Stimulated activated CD8-positive, alpha-beta memory T cell treated with anti-CD3 and anti-CD28 coated beads, Interleukin-7, amount 100 ng/mL, for 24 hours (primary cell): ENCODE measurements at regions not wholly inside any gene's neighbourhood (a gene's known extent, or its start where the extent isn't known, plus 50 kb on each side); places are given as distances from the start of the nearest gene placed in this dataset.

ENCODE experiments used
- DNase-seq: peaks from one replicate; pipeline ENCODE4 v3.0.0-alpha.2; 2020; ENCODE audit warnings: low read depth

DNA sequence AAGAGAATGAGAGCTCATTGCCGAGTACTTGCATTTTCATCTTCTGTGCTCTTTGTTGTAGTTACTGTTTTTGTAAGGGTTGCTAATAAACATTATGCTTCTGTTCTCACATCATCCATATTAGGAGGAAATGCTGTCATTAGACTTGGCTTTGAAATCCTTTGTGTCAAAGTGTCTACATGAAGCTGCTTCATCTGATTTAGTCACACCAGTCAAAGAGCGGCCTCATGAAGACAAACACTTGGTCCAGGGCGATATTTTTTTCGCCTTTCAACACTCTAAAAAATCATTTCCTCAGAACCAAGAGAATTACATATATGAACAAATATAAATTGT, 105.0 kb downstream of the SPRY2 start:
- no peak for DNase-seq

DNA sequence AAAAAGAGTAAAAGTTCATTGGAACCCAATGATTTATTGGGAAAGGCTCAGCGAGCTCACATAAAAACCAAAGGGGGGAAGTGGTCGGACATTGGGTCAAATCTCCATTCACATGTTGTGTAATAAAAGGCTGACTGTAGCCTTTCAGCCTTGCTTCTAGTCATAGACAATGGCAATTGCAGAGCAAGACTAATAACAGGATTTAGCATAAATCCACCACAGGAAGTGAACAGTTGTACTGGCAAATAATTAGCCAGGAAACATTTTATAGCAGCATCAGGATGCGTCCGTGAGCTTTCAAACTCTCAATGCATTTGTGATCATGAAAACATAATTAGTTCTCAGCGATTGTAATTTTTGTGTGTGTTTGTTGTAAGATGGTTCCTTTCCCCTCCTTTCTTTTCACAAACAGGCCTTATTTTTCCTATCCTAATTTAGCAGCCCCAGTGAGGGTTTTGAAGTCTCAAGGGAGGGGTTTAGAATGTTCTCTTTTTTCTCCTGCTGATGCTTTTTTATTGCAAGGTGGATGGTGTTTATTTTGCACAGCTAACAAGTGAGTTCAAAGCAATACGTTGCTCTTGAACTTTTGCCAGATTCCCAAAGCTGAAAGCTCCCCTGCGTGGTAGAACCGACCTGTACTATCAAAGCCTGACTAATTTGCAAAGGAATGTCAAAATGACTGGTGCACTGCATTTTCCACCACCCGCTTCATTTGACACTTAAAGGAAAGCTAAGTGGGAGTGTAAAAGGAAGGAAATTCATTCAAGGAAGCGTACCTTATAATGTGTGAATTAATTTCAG, 105.6 kb downstream of the SPRY2 start:
- DNase-seq = no peak

DNA sequence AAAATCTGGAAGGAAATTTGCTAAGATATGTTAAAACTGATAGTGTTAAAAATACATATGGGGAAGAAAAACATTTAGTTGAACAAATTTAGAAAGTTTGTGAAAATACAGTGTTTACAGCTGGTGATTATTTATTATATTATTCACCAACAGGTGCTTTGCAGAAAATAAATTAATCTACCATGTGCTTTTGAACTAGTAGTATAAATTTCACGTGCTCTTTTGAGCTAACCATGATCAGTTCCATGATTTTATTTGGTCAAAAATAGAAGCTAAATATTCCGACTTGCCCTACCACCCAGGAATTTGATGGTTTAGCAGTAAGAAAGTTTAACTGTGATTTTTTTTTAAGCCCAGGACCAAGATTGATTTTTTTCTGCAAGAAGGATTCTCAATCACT, 113.3 kb downstream of the SPRY2 start:
- DNase-seq = no peak

DNA sequence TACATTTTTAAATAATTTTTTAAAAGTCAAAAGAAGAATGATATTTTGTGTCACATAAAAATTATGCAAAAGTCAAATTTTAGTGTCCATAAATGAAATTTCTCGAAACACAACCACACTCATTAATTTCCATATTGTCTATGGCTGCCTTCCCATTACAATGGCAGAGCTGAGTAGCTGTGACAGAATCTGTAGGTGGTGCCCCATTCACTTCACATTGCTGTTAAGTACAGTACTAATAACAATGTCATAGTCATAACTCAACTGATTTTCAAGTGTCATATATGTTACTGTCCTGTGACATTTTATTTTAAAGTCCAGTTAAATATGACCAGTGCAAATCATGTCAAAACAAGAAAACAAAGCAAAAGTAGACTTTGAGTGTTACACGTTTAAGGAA, 114.3 kb downstream of the SPRY2 start:
- no peak for DNase-seq

DNA sequence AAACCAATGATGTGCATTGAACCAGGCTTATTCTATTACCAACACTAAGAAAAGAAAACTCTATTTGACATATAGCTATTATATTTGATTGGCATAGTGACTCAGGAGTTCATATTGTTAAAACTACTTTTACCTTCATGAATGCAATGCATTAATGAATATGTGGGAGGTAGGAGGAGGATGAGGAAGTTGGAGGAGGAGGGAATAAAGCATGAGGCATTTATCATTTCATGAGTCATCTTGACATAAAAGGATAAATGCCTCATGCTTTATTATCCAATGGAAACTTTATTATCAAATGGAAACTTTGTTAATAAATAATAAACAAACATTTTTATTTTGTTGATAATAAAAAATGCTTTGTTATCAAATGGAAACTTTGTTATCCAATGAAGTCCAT, 116.5 kb downstream of the SPRY2 start:
- no peak for DNase-seq

DNA sequence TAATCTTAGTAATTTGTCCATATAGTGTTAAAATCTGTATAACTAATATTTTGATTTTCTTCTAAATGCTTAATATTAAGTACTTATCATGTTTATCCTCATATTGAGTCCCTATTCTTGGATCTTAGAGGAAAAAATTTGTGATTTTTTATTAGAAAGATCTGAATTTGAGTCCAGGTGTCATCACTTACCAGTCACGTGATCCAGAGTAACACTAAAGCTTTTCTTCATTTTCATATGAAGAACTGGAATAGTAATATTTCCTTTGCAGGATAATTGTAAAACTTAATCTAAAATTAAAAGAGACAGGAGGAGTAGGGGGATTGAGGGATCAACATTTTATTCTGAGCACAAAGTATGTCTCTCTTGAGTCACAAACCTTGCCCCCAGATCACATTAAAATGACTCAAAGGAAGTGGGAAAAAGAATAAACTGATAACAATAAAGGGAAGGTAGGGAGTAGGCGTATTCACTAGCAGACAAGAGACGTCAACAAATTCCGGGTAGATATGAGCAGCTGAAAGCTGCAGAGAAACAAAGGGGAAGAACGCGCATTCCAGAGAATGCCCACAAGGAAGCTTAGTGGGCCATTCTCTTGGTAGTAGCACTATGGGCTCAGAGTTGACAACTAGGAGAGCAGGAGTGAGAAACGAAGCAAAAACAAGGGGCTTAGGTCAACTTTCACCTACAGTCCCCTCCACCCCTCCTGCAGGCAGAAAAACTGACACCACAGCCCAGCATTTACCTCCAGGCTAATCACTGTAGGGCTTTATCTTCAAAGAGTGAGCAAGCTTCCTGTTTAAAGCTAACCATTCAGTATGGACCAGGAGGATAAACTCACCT, 123.1 kb downstream of the SPRY2 start:
- DNase-seq = no peak

DNA sequence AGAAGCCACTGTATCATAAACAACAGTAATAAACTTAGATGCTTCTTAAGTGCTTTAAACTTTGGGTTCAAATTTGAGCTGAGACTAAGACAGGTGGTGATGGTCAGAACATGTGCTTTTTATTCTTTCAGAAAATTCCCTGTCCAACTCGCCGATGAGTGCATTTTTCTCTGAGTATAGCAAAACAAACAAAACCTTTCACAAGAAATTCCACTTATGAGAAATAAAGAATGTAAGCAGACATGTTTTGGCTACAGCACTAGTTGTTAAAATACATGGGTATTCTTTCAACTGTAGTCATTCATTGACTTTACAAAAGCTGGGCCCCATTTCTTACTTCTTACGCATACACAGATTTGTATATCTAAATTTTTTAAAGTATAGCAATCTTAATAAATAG, 125.6 kb downstream of the SPRY2 start:
- no peak for DNase-seq

DNA sequence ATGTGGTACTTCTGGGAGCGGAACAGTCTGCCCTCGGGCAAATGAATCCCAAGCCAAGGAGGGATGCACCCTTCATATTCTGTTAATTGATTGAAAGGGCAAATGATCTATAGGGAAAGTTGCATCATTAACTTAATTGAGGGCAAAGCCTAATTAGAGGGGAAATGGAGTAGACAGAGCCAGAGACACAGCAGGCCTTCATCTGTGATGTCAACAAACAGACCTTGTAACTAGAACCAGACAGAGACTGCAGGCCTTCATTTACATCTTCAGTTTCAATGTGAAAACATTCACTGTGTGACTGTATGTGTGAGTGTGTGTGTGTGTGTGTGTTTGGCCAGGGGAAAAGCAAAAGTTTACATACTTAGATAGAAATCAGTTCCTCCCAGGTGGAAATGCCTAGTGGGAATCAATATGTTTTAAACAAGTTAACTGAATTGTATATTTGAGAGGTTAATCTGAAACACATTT, 126.4 kb downstream of the SPRY2 start:
- no peak for DNase-seq

DNA sequence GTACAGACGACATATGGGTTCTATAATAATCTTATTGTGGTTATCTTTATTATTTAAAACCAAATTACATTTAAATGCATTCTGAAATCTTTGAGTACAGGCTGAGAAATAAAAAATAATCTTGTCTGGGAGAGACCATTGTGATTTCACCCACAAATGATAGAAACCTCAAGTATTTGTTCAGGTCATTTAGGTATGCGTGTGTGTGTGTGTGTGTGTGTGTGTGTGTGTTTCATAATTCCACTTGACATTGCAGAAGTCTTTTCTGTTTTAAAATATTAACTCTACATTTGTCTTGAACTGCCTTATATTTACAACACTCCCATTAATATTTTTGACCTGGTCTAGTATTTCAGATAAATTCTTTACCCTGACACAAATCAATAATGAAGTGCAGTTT, 126.9 kb downstream of the SPRY2 start:
- DNase-seq = no peak

DNA sequence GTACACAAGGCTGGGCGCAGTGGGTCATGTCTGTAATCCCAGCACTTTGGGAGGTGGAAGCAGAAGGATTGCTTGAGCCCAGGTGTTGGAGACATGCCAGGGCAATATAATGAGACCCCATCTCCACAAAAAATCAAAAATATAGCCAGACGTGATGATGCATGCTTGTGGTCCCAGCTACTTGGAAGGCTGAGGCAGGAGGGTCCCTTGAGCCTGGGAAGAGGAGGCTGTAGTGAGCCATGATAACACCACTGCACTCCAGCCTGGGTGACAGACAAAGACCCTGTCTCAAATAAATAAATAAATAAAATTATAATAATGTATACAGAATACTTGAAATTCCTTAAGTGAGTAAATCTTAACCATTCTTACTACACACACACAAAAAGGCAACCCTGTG, 127.7 kb downstream of the SPRY2 start:
- DNase-seq = no peak

DNA sequence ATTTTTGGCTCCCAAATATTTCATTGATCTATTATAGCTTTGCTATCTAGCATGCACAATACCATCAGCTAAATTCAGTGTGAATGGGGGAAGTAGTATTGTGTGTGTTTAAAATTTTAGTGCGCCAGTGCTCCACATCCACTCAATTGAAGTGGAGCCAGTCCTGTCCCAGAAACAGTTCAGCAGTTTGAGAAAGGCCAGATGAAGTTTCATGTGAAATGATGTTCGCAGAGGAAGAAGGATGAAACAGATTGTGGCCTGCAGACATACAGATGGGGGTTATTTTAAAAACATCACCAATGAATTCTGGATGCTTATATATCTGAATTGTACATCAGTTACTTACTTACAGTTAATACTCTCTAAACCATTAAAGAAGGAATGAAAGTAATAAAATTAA, 129.4 kb downstream of the SPRY2 start:
- DNase-seq = no peak

DNA sequence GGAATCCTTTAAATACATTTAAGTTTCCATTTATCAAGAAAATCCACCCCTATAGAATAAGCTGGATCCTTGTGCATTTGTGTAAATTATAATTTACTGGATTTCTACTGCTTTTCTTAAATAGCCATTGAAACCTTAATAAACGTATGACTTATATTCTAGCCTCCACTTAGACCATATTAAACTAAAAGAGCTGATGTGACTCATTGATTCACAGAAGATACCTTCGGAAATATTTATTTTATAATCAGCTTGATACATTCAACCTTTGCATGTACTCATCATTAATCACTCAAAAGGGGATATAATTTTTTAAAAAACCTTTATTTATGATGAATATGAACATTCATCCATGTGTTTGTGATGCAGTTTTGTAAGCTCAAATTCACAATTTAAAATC, 136.3 kb downstream of the SPRY2 start:
- DNase-seq = no peak

DNA sequence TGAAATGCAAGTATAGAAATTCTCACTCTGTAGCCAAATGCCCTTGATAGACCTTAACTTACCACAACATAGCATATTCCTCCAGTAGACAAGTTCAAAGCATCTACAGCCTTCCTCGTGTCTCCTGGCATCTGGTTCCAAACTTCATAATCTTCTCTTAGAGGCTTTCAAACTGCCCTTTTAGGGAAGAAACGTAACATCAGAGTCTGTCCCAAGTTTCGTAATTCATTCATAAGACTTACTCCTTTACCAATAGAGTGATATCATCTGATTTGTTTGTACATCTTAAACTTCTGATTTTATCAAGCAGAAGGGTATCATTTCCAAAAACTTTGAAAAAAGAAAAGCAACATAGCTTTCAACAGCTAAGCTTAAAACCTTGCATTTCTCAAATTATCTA, 137.4 kb downstream of the SPRY2 start:
- no peak for DNase-seq

DNA sequence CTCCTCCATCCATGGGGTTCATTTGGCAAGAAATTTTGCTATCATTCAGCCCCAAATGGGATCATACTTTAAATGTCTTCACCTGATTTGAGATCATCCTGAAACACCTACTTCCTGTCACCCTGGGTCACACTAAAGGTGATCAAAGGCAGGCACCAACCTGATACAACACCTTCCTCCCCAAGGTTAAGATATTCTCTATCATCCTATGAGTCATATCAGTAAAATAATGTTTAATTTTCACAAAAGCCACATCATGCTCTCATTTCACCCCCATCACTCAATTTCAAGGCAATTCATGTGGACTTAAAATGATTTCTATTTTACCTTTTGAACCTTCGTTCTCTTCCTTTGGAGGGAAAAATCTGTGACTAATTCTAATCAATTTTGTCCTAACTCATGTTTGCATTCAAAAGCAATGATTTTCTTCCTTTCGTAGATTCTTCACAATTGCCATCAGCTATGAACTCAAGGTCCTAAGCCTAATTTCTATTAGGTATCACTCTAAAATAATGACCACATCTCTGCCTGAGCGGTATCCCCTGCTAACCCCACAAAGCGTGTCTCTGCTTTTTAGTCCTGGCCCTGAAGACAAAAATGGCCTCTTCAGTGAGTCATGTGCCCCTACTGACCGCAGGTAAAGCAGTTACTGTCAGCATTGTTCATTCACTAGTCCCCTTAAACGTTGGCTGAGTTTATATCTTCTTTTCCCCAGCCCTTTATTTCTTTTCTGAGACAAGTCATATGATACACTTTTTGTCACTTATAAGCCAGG, 139.0 kb downstream of the SPRY2 start:
- DNase-seq = no peak

DNA sequence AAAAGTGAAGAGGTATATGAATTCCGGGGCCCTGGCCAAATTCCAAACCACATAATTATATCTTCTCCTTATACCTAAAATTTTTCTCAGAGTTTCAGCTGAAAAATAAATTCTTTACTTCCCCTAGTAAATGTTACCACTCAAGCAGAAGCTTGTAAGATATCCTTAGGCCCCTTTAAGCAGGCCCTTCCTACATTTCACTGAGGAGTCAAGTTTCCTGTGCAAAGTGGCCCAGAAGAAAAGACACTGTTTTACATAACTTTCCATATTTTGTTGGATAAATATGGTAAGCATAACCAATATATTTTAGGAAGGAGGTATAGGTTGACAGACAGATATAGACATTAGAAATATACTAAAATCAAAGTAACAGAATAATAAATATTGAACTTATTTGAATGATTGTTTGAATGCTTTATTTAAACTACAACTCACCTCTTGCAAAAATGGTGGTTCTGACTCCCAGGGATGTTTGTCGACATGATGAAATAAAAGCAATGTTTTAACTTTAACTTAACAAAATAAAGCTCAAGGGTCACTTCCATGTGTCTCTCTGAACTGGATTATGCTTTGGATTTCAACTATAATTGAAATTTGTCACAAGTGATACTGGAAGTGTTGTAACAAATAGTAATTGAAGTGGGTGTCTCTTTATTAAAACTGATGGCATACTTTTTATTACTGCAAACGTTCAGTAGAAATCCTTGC, 141.2 kb downstream of the SPRY2 start:
- no peak for DNase-seq

DNA sequence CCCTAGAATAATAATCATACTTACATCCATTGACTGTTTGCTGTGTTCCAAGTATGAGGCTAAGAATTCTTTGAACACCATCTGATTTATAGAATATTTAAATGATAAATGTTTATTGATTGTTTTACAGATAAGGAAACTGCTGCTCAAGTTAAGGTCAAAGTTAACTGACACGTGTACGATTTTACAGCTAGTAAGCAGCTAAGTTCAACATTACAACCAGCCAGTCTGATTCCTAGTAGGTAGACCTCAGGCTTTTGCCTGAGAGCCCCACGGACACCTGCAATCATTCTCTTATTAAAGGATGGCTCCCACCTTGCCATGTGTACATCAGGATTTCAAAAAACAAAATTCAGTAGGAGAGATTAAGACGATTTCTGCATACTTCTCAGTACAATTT, 141.9 kb downstream of the SPRY2 start:
- DNase-seq = no peak

DNA sequence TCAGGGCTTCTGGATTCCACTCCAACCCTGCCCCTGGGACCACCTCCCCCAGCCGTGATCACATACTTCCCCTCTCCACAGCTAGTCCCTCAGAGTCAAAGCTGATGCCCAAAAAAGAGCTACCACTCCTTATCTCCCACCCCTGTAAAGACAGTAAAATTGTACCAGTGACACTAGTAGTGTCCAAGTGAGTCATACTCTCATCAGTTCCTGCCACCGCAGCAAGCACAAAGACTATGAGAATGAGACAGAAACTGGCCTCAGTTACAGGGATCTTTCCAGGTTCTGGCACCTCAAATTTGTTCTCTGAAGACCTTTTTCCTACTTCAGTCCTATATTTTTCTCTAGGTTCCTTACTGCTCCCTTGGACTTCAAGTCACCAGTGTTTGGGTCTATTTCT, 144.2 kb downstream of the SPRY2 start:
- no peak for DNase-seq

DNA sequence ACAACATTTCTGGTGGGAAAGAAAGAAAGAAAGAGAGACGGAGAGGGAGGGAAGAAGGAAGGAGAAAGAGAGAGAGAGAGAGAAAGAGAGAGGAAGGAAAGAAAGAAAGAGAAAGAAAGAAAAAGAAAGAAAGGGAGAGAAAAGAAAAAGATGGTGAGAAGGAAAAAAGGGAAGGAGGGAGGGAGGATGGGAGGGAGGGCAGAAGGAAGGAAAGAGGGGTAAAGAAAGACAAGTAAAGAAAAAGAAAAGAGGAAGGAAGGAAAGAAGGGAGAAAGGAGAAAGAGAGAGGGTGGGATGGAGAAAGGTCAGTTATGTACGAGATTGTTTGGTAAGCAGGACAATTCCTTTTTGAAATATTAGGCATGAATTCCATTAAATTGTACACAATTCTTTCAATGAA, 145.3 kb downstream of the SPRY2 start:
- no peak for DNase-seq

DNA sequence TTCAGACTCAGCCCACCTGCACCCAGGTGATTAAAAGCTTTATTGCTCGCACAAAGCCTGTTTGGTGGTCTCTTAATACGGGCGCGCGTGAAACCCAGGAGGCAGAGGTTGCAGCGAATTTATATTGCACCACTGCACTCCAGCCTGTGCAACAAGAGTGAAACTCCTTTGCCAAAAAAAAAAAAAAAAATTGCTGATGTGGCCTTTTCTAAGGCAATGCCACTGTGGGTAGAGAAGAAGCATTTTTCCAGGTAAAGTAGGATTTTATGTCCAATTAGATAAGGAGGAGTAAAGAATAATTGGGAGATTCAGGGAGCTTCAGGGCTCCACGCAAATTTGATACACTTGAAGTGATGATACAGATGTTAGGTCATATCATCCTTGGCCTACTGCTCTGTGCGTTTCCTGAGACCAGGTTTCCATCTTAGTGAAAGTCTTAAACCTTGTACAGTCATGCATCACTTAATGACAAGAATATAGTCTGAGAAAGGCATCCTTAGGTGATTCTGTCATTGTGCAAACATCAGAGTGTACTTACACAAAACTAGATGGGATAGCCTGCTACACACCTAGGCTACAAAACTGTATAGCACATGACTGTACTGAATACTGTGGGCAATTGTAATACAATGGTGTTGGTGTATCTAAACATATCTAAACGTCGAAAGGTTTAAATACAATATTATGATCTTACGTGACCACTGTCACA, 150.9 kb downstream of the SPRY2 start:
- no peak for DNase-seq

DNA sequence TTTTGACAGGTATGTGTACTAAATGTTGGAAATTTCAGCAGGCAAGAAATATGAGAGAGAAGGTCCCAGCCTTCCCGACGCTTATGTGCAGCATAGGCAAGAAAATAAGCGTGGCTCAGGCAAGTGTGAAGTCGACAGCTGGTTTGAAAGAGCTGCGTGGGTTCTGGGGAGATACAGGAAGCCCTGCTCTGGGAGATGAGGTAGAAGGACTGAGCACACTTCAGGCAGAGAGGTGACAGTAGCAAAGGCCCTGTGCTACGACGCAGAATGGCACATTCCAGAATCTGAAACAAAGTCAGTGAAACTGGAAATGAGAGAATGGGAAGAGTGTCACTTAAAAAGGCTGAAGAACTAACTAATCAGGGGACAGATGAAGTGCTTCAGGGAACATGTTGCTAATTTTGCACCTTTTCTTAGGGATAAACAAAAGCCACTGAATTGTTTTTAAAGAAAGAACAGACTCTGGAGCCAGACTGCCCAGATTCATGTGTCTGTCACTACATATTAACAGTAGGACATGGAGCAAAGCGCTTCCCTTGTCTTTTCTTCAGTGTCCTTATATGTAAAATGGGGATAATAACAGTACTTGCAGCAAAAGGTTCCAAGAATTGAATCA, 160.1 kb downstream of the SPRY2 start:
- DNase-seq = no peak

DNA sequence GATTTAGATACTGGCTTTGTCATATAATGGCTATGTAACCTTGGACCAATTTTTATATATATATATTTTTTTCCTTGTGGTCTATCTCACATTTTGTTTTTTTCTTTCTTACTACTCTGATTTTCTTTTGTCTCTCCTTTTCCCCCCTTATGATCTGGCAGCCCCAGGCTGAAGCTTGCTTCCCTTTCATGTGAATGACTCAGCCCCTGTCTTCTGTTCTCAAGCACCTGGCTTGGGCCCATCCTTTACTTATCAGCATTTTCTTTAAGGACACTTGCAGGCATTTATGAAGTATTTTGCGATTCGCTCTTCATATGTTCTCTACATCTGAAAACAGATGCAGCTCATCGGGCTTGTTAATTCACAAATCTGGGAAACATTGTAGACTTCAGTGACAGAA, 163.6 kb downstream of the SPRY2 start:
- no peak for DNase-seq
